ENCODE measurements at regions not wholly inside any gene's neighbourhood (a gene's known extent, or its start where the extent isn't known, plus 50 kb on each side); places are given as distances from the start of the nearest gene placed in this dataset.

DNA sequence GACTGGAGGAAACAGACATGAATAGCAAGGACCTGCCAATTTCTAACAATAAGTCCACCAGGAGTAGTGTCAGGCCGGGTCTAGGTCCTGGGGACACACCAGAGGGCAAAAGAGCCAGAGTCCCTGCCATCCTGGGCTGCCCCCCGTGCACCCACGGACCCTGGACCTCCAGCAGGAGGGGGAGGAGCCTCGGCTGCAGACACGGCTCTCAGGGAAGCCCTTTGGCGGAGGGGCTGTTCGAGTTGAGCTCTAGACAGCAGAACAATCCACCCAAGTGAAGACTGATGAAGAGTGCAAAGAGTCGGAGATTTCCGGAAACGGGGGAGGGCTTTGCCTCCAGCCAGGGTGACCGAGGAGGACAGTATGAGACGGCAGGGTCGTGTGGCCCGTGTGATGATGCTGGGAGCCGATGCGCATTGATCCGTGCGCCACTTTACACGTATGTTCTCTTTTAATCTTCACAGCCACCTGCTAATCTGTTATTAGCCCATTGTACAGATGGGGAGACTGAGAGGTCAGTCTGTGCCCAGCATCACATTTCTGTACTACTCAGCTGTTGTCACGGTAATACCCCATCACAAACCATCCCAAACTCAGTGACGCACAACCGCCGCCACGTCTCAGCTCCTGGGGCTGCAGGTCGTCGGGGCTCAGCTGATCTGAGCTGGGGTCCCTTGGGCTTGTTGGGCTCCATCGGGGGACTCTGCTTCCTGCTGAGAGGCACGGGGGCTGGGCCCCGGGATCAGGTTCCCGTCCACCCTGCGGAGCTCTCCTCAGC, 502.0 kb downstream of the PREX1 start:
- TF ChIP-seq, protein P1, sequence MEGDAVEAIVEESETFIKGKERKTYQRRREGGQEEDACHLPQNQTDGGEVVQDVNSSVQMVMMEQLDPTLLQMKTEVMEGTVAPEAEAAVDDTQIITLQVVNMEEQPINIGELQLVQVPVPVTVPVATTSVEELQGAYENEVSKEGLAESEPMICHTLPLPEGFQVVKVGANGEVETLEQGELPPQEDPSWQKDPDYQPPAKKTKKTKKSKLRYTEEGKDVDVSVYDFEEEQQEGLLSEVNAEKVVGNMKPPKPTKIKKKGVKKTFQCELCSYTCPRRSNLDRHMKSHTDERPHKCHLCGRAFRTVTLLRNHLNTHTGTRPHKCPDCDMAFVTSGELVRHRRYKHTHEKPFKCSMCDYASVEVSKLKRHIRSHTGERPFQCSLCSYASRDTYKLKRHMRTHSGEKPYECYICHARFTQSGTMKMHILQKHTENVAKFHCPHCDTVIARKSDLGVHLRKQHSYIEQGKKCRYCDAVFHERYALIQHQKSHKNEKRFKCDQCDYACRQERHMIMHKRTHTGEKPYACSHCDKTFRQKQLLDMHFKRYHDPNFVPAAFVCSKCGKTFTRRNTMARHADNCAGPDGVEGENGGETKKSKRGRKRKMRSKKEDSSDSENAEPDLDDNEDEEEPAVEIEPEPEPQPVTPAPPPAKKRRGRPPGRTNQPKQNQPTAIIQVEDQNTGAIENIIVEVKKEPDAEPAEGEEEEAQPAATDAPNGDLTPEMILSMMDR (IDR thresholded peaks at IDR 0.05; ENCODE audit: insufficient read depth, low read length), result no peak
- TF ChIP-seq POLR2AphosphoS5 (IDR thresholded peaks at IDR 0.05; ENCODE audit: low read depth) (no peak), GABPA (IDR thresholded peaks at IDR 0.05; ENCODE audit: low read depth) (no peak), SPI1 (IDR thresholded peaks at IDR 0.05; ENCODE audit: borderline replicate concordance, low read depth) (no peak)
- TF ChIP-seq, protein P2, sequence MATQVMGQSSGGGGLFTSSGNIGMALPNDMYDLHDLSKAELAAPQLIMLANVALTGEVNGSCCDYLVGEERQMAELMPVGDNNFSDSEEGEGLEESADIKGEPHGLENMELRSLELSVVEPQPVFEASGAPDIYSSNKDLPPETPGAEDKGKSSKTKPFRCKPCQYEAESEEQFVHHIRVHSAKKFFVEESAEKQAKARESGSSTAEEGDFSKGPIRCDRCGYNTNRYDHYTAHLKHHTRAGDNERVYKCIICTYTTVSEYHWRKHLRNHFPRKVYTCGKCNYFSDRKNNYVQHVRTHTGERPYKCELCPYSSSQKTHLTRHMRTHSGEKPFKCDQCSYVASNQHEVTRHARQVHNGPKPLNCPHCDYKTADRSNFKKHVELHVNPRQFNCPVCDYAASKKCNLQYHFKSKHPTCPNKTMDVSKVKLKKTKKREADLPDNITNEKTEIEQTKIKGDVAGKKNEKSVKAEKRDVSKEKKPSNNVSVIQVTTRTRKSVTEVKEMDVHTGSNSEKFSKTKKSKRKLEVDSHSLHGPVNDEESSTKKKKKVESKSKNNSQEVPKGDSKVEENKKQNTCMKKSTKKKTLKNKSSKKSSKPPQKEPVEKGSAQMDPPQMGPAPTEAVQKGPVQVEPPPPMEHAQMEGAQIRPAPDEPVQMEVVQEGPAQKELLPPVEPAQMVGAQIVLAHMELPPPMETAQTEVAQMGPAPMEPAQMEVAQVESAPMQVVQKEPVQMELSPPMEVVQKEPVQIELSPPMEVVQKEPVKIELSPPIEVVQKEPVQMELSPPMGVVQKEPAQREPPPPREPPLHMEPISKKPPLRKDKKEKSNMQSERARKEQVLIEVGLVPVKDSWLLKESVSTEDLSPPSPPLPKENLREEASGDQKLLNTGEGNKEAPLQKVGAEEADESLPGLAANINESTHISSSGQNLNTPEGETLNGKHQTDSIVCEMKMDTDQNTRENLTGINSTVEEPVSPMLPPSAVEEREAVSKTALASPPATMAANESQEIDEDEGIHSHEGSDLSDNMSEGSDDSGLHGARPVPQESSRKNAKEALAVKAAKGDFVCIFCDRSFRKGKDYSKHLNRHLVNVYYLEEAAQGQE (IDR thresholded peaks at IDR 0.05; ENCODE audit: insufficient replicate concordance, low read depth), result no peak
